GM19240 (cell line): ENCODE measurements at regions not wholly inside any gene's neighbourhood (a gene's known extent, or its start where the extent isn't known, plus 50 kb on each side); places are given as distances from the start of the nearest gene placed in this dataset.
"Not testable (repeated sequence)": the region's sequence is repeated elsewhere in the genome, so short reads cannot be mapped to it uniquely, and the experiment has no call there.

ENCODE experiments used
- DNase-seq: peaks from one replicate; pipeline ENCODE4 v3.0.0; 2011; ENCODE audit warnings: low spot score; ENCODE audit not compliant: insufficient read length

- peak; percentile 53 for DNase-seq
These were observed 219.3 kb upstream of the ATP10A start for GRCh38 chr15:26082221-26083109.

GRCh38 chr15:26081758-26082220 lies 218.7 kb upstream of the ATP10A start:
- no peak for DNase-seq

- no peak for DNase-seq
These were observed 212.6 kb upstream of the ATP10A start for GRCh38 chr15:26075770-26076169.

- DNase-seq = no peak
These were observed 210.6 kb upstream of the ATP10A start for GRCh38 chr15:26073430-26074333.

GRCh38 chr15:26070095-26070532 lies 207.0 kb upstream of the ATP10A start:
- no peak for DNase-seq

GRCh38 chr15:26069231-26069641 lies 206.1 kb upstream of the ATP10A start:
- no peak for DNase-seq

GRCh38 chr15:26066896-26067295 lies 203.8 kb upstream of the ATP10A start:
- DNase-seq = no peak

- DNase-seq = no peak
These were observed 202.6 kb upstream of the ATP10A start for GRCh38 chr15:26065723-26066122.

GRCh38 chr15:26061248-26061647 lies 198.1 kb upstream of the ATP10A start:
- no peak for DNase-seq

- DNase-seq = not testable (repeated sequence)
These were observed 193.6 kb upstream of the ATP10A start for GRCh38 chr15:26056766-26057165.

- DNase-seq = no peak
These were observed 188.9 kb upstream of the ATP10A start for GRCh38 chr15:26051761-26052675.

GRCh38 chr15:26050984-26051383 lies 187.9 kb upstream of the ATP10A start:
- DNase-seq = no peak

GRCh38 chr15:26049900-26050657 lies 187.0 kb upstream of the ATP10A start:
- DNase-seq = no peak

- DNase-seq = no peak
These were observed 185.5 kb upstream of the ATP10A start for GRCh38 chr15:26048669-26049068.

GRCh38 chr15:26045516-26045915 lies 182.4 kb upstream of the ATP10A start:
- DNase-seq = no peak

- DNase-seq = no peak
These were observed 179.9 kb upstream of the ATP10A start for GRCh38 chr15:26043018-26043417.

GRCh38 chr15:26038693-26039092 lies 175.6 kb upstream of the ATP10A start:
- no peak for DNase-seq

GRCh38 chr15:26037369-26037768 lies 174.2 kb upstream of the ATP10A start:
- DNase-seq = no peak

GRCh38 chr15:26033493-26033892 lies 170.4 kb upstream of the ATP10A start:
- no peak for DNase-seq

GRCh38 chr15:26032162-26032846 lies 169.2 kb upstream of the ATP10A start:
- no peak for DNase-seq
